OCI-LY3 (cell line): ENCODE measurements at regions not wholly inside any gene's neighbourhood (a gene's known extent, or its start where the extent isn't known, plus 50 kb on each side); places are given as distances from the start of the nearest gene placed in this dataset.

Experiments used
- CTCF ChIP-seq: fragments of 200-600, 300-600 bp; sonication (generic); IDR thresholded peaks from 2 replicates; pipeline ENCODE4 v1.5.1; 2014; ENCODE audit warnings: antibody characterized with exemption, low read length, low read depth
- EZH2phosphoT487 ChIP-seq: fragments of 200-600 bp; shearing (Covaris generic); IDR thresholded peaks from 2 replicates; pipeline ENCODE4 v1.6.1; 2018; ENCODE audit warnings: antibody characterized with exemption, mixed run types, low read depth

- TF ChIP-seq CTCF (no peak), EZH2phosphoT487 (no peak)
Measured at GRCh38 chr1:113246929-113247328, 143.4 kb upstream of the MAGI3 start.
